ENCODE measurements at regions not wholly inside any gene's neighbourhood (a gene's known extent, or its start where the extent isn't known, plus 50 kb on each side); places are given as distances from the start of the nearest gene placed in this dataset.

GRCh38 chr9:14438232-14439021 lies 124.5 kb upstream of the NFIB start:
- no peak for DNase-seq (ENCODE audit: low spot score in 2 of 2)
- no peaks in the 10 kb centered on the region for H3K27me3 ChIP-seq

GRCh38 chr9:14437354-14438231 lies 123.7 kb upstream of the NFIB start:
- Histone ChIP-seq H3K4me3 (no peak overlapping the region), H3K27ac (no peak overlapping the region), H3K4me1 (peaks cover 3 to 5% of the 10 kb centered on the region in 2 donors), H3K27me3 (no peaks in the 10 kb centered on the region), H3K9me3 (no peaks in the 10 kb centered on the region), H3K36me3 (no peaks in the 10 kb centered on the region)
- intact Hi-C loops (cut with DNase I) = loop anchor here (10.0 kb wide), 1 partner anchor 1723 kb away; no protein-coding TSS in a partner anchor
- TF ChIP-seq, protein P1, sequence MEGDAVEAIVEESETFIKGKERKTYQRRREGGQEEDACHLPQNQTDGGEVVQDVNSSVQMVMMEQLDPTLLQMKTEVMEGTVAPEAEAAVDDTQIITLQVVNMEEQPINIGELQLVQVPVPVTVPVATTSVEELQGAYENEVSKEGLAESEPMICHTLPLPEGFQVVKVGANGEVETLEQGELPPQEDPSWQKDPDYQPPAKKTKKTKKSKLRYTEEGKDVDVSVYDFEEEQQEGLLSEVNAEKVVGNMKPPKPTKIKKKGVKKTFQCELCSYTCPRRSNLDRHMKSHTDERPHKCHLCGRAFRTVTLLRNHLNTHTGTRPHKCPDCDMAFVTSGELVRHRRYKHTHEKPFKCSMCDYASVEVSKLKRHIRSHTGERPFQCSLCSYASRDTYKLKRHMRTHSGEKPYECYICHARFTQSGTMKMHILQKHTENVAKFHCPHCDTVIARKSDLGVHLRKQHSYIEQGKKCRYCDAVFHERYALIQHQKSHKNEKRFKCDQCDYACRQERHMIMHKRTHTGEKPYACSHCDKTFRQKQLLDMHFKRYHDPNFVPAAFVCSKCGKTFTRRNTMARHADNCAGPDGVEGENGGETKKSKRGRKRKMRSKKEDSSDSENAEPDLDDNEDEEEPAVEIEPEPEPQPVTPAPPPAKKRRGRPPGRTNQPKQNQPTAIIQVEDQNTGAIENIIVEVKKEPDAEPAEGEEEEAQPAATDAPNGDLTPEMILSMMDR (IDR thresholded peaks at IDR 0.05) = no peak
- DNase-seq (ENCODE audit: low spot score in 2 of 2) = no peak

More at GRCh38 chr9:14438232-14439021, 124.5 kb upstream of the NFIB start:
- TF ChIP-seq, protein P1 (IDR thresholded peaks at IDR 0.05) = no peak
- no peak overlapping the region for H3K4me3 ChIP-seq
- no peaks in the 10 kb centered on the region for H3K36me3 ChIP-seq
- intact Hi-C loops (cut with DNase I) = loop anchor here (10.0 kb wide), 1 partner anchor 1724 kb away; no protein-coding TSS in a partner anchor
- H3K9me3 ChIP-seq = no peaks in the 10 kb centered on the region
- no peak overlapping the region for H3K27ac ChIP-seq
- peaks cover under 1 to 3% of the 10 kb centered on the region in 2 donors for H3K4me1 ChIP-seq

- TF ChIP-seq, protein P1 (IDR thresholded peaks at IDR 0.05) = no peak
- no peaks in the 10 kb centered on the region for H3K9me3 ChIP-seq
- H3K4me3 ChIP-seq = no peak overlapping the region
- DNase-seq (ENCODE audit: low spot score in 2 of 2) = no peak
- no peaks in the 10 kb centered on the region for H3K27me3 ChIP-seq
- peaks cover 3 to 5% of the 10 kb centered on the region in 2 donors for H3K4me1 ChIP-seq
- no peaks in the 10 kb centered on the region for H3K36me3 ChIP-seq
- H3K27ac ChIP-seq = no peak overlapping the region
- intact Hi-C loops (cut with DNase I) = loop anchor here (10.0 kb wide), 1 partner anchor 1721 kb away; no protein-coding TSS in a partner anchor
These were observed 121.9 kb upstream of the NFIB start for GRCh38 chr9:14435871-14436270.

DNA sequence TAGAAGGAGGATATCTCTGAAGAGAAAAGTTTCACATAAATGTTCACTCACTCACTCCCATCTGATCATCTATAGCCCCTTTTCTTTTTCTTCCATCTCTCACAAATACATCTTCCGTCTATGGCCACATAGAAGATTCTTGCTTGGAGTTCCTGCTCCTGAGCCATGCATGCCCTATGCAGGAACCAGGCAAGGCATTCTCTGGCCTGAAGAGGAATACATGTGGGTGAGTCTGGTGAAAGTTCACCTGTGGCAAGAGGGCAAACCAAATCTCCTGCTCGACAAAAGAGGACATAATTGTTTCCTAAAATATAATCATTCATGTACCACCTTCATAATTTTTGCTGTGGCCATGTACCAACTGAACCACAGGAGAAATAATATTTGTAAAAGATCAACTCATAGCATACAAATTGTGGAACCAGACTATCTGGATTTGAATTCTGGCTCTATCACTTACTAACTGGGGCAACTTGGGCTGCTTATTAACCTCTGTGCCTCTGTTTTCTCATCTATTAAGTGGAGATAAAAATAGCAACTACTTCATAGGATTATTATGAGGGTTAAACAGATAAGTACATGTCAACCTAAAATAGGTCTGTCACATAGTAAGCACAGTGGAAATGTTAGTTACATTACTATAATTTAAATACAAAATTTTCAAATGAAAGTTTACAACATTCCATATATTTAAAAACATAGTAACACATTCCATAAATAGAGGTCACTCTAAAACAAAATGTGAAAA lies 121.2 kb upstream of the NFIB start:
- Histone ChIP-seq H3K4me1 (peaks cover 3 to 5% of the 10 kb centered on the region in 2 donors), H3K4me3 (no peak overlapping the region), H3K27ac (no peak overlapping the region), H3K27me3 (no peaks in the 10 kb centered on the region), H3K36me3 (no peaks in the 10 kb centered on the region), H3K9me3 (no peaks in the 10 kb centered on the region)
- TF ChIP-seq, protein P1 (IDR thresholded peaks at IDR 0.05) = no peak
- no peak for DNase-seq (ENCODE audit: low spot score in 2 of 2)
- intact Hi-C loops (cut with DNase I) = loop anchor here (5.0 to 10.0 kb wide), 3 partner anchors 1083 to 1720 kb away; no protein-coding TSS in a partner anchor

- H3K9me3 ChIP-seq = no peaks in the 10 kb centered on the region
- H3K27me3 ChIP-seq = no peaks in the 10 kb centered on the region
- intact Hi-C loops (cut with DNase I) = loop anchor here (5.0 to 10.0 kb wide), 3 partner anchors 1082 to 1719 kb away; no protein-coding TSS in a partner anchor
- no peak for DNase-seq (ENCODE audit: low spot score in 2 of 2)
- H3K36me3 ChIP-seq = no peaks in the 10 kb centered on the region
- peak overlapping the region in 1 of 2 donors; percentile 30 for H3K27ac ChIP-seq
- no peak overlapping the region for H3K4me3 ChIP-seq
- TF ChIP-seq, protein P1 (IDR thresholded peaks at IDR 0.05) = no peak
- H3K4me1 ChIP-seq = peaks cover 3 to 5% of the 10 kb centered on the region in 2 donors
These were observed 120.2 kb upstream of the NFIB start for GRCh38 chr9:14434158-14434504.
